ENCODE measurements at regions not wholly inside any gene's neighbourhood (a gene's known extent, or its start where the extent isn't known, plus 50 kb on each side); places are given as distances from the start of the nearest gene placed in this dataset.
"Not testable (repeated sequence)": the region's sequence is repeated elsewhere in the genome, so short reads cannot be mapped to it uniquely, and the experiment has no call there.

GRCh38 chr13:96934889-96935489 lies 59.3 kb downstream of the OXGR1 start:
- Mint-ChIP-seq H3K27me3 (no peaks in the 10 kb centered on the region), H3K27ac (no peak overlapping the region), H3K4me1 (no peaks in the 10 kb centered on the region), H3K36me3 (no peaks in the 10 kb centered on the region), H3K9me3 (ENCODE audit: low read depth) (no peaks in the 10 kb centered on the region), H3K4me3 (no peak overlapping the region)
- DNase-seq (no peak), ATAC-seq (no peak)
- CTCF ChIA-PET: no interaction called here

- H3K9me3 Mint-ChIP-seq (ENCODE audit: low read depth): peaks cover 6% of the 10 kb centered on the region
- no peaks in the 10 kb centered on the region for H3K4me1 Mint-ChIP-seq
- no peaks in the 10 kb centered on the region for H3K27me3 Mint-ChIP-seq
- no peak overlapping the region for H3K4me3 Mint-ChIP-seq
- no peak for DNase-seq
- H3K27ac Mint-ChIP-seq: no peak overlapping the region
- no peaks in the 10 kb centered on the region for H3K36me3 Mint-ChIP-seq
- CTCF ChIA-PET: interaction anchor here (1.1 kb wide), 1 partner anchor 15 kb away, joined by 3 read pairs; no protein-coding TSS in a partner anchor
- ATAC-seq: no peak
Measured at GRCh38 chr13:96925916-96926628, 68.2 kb downstream of the OXGR1 start.

- Mint-ChIP-seq H3K4me3 (no peak overlapping the region), H3K27me3 (no peaks in the 10 kb centered on the region), H3K9me3 (ENCODE audit: low read depth) (peaks cover 6% of the 10 kb centered on the region), H3K27ac (no peak overlapping the region), H3K36me3 (no peaks in the 10 kb centered on the region), H3K4me1 (no peaks in the 10 kb centered on the region)
- CTCF ChIA-PET: no interaction called here
- no peak for DNase-seq
- no peak for ATAC-seq
Measured at GRCh38 chr13:96925477-96925876, 68.8 kb downstream of the OXGR1 start.

DNA sequence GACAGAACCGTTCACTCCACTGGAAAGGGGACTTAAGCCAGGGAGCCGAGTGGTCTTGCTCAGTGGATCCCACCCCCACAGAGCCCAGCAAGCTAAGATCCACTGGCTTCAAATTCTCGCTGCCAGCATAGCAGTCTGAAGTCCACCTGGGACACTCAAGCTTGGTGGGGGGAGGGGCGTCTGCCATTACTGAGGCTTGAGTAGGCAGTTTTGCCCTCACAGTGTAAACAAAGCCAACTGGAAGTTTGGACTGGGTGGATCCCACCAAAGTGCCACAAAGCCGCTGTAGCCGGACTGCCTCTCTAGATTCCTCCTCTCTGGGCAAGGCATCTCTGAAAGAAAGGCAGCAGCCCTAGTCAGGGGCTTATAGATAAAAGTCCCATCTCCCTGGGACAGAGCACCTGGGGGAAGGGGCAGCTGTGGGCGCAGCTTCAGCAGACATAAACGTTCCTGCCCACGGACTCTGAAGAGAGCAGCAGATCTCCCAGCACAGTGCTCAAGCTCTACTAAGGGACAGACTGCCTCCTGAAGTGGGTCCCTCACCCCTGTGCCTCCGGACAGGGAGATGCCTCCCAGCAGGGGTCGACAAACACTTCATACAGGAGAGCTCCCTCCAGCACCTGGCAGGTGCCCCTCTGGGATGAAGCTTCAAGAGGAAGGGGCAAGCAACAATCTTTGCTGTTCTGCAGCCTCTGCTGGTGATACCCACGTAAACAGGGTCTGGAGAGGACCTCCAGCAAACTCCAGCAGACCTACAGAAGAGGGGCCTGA lies 75.2 kb downstream of the OXGR1 start:
- CTCF ChIA-PET, DNase-seq, H3K27ac Mint-ChIP-seq: not testable (repeated sequence)

DNA sequence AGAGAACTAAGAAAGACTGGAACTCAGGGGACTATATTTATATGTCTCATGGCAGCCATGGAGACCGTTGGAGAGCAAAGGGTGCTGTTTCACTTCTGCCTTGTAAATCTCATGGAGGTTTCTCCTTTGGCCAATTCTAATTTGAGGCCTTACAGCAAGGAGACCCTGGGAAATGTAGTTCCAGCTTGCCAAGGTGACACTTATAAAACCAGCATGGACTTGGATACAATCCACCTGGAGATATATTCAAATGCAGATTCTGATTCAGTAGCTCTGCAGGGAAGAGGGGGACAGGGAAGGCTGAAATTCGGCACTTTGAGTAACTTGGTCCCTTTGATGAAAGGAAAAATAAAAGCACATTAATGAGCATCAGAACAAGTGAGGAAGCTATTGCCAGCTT lies 90.0 kb downstream of the OXGR1 start:
- no peak for ATAC-seq

More for the DNA sequence above, 75.2 kb downstream of the OXGR1 start:
- not testable (repeated sequence) for H3K9me3 Mint-ChIP-seq (ENCODE audit: low read depth); H3K4me1 Mint-ChIP-seq; H3K27me3 Mint-ChIP-seq; H3K36me3 Mint-ChIP-seq; H3K4me3 Mint-ChIP-seq; ATAC-seq

GRCh38 chr13:96903085-96903484 lies 91.2 kb downstream of the OXGR1 start:
- ATAC-seq (no peak), DNase-seq (no peak)
- CTCF ChIA-PET: no interaction called here
- Mint-ChIP-seq H3K27ac (no peak overlapping the region), H3K4me3 (no peak overlapping the region), H3K27me3 (no peaks in the 10 kb centered on the region), H3K9me3 (ENCODE audit: low read depth) (no peaks in the 10 kb centered on the region), H3K36me3 (no peaks in the 10 kb centered on the region), H3K4me1 (no peaks in the 10 kb centered on the region)

More for the DNA sequence above, 90.0 kb downstream of the OXGR1 start:
- CTCF ChIA-PET: no interaction called here
- H3K36me3 Mint-ChIP-seq: no peaks in the 10 kb centered on the region
- DNase-seq: no peak
- no peaks in the 10 kb centered on the region for H3K4me1 Mint-ChIP-seq
- H3K9me3 Mint-ChIP-seq (ENCODE audit: low read depth): peaks cover 1% of the 10 kb centered on the region
- H3K27ac Mint-ChIP-seq: no peak overlapping the region
- no peaks in the 10 kb centered on the region for H3K27me3 Mint-ChIP-seq
- H3K4me3 Mint-ChIP-seq: no peak overlapping the region

GRCh38 chr13:96900986-96901385 lies 93.3 kb downstream of the OXGR1 start:
- ATAC-seq (no peak), DNase-seq (no peak)
- CTCF ChIA-PET: no interaction called here
- H3K4me1 Mint-ChIP-seq: no peaks in the 10 kb centered on the region
- peaks cover 2% of the 10 kb centered on the region for H3K9me3 Mint-ChIP-seq (ENCODE audit: low read depth)
- no peaks in the 10 kb centered on the region for H3K27me3 Mint-ChIP-seq
- H3K4me3 Mint-ChIP-seq: no peak overlapping the region
- H3K36me3 Mint-ChIP-seq: no peaks in the 10 kb centered on the region
- H3K27ac Mint-ChIP-seq: no peak overlapping the region

DNA sequence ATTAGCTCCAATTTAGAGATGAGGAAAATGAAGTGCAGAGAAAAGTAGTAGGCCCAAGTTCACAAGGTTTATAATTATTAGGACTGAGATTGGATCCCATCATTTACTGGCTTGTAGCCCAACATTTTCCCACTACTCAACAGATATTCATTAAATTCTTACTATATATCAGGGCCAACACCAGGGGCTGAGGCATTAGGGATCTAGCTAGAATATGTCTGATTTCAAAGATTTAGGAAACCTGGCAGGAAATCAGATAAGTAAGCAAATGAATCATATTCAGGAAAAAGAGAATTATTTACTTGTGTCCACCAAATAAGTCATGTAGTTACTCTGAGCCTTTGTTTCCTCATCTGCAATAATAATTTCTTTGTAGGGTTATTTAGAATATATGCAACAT lies 94.3 kb downstream of the OXGR1 start:
- CTCF ChIA-PET: no interaction called here
- no peaks in the 10 kb centered on the region for H3K36me3 Mint-ChIP-seq
- no peaks in the 10 kb centered on the region for H3K27me3 Mint-ChIP-seq
- H3K4me3 Mint-ChIP-seq: no peak overlapping the region
- no peaks in the 10 kb centered on the region for H3K4me1 Mint-ChIP-seq
- no peak for ATAC-seq
- peaks cover 3% of the 10 kb centered on the region for H3K9me3 Mint-ChIP-seq (ENCODE audit: low read depth)
- H3K27ac Mint-ChIP-seq: no peak overlapping the region
- DNase-seq: no peak

DNA sequence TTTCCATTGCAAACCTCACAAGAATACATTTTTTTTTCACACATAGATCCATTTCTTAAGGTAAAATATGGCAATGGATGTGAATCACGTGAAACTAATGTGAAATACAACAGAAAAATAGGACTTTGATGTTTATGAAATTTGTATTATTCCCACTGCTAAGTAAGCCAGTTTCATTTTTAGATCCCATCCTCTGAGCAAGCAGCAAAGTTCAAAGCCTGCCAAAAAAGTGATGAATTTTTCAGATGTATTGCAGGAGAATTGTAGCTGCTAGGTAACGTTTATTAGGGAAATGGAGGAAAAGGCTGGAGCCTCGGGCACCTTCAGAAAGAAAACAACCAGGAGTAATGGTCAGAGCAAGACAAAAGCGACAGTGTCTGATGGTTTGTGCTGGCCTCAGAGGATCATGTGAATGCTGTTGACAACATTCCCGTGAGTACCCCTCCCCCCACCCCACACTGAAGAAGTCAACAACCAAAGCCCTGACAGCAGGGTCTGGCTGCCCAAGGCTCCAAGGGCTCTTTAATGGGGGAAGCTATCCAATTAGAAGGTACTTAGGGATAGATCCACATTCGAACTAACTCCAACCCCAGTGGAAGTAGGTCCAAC lies 95.5 kb downstream of the OXGR1 start:
- DNase-seq (no peak), ATAC-seq (no peak)
- Mint-ChIP-seq H3K4me3 (no peak overlapping the region), H3K27me3 (no peaks in the 10 kb centered on the region), H3K36me3 (no peaks in the 10 kb centered on the region), H3K4me1 (no peaks in the 10 kb centered on the region), H3K27ac (no peak overlapping the region), H3K9me3 (ENCODE audit: low read depth) (peaks cover 3% of the 10 kb centered on the region)
- CTCF ChIA-PET: interaction anchor here (0.6 kb wide), 1 partner anchor 892 kb away, joined by 3 read pairs; no protein-coding TSS in a partner anchor

GRCh38 chr13:96898212-96898611 lies 96.1 kb downstream of the OXGR1 start:
- DNase-seq (no peak), ATAC-seq (no peak)
- Mint-ChIP-seq H3K4me3 (no peak overlapping the region), H3K4me1 (no peaks in the 10 kb centered on the region), H3K27ac (no peak overlapping the region), H3K36me3 (no peaks in the 10 kb centered on the region), H3K27me3 (no peaks in the 10 kb centered on the region), H3K9me3 (ENCODE audit: low read depth) (peaks cover 3% of the 10 kb centered on the region)
- CTCF ChIA-PET: interaction anchor here (0.6 kb wide), 1 partner anchor 891 kb away, joined by 3 read pairs; no protein-coding TSS in a partner anchor
